ENCODE measurements at regions not wholly inside any gene's neighbourhood (a gene's known extent, or its start where the extent isn't known, plus 50 kb on each side); places are given as distances from the start of the nearest gene placed in this dataset.

GRCh38 chr9:31697956-31698355 lies 686.5 kb upstream of the ACO1 start (continued):
- TF ChIP-seq CTCF (IDR thresholded peaks at IDR 0.05 in 2 of 3, conservative IDR thresholded peaks at IDR 0.05 in 1 of 3; ENCODE audit: control insufficient read depth in 2 of 3, extremely low read depth in 1 of 3, insufficient read depth in 1 of 3, low read depth in 3 of 3, low read length in 3 of 3), result no peak
- TF ChIP-seq MAX (IDR thresholded peaks at IDR 0.05; ENCODE audit: low read depth, low read length), result no peak
- TF ChIP-seq SREBF2 (IDR thresholded peaks at IDR 0.05; ENCODE audit: low read length), result no peak
- no peak for TF ChIP-seq CHD1 (IDR thresholded peaks at IDR 0.05; ENCODE audit: low read depth, low read length)

GRCh38 chr9:31699836-31700235 lies 684.6 kb upstream of the ACO1 start:
- Histone ChIP-seq H3K4me1 (ENCODE audit: control insufficient read depth, insufficient read depth, low read length) (no peaks in the 10 kb centered on the region), H3K4me2 (ENCODE audit: control insufficient read depth, insufficient read depth) (no peak overlapping the region), H3K9ac (ENCODE audit: control insufficient read depth, insufficient read depth, low read length) (no peak overlapping the region), H3K4me3 (no peak overlapping the region), H3K79me2 (ENCODE audit: control insufficient read depth, insufficient read depth, low read length) (no peaks in the 10 kb centered on the region), H3K9me3 (replicated peaks; ENCODE audit: control insufficient read depth, insufficient read depth, low read length) (no peaks in the 10 kb centered on the region), H3K36me3 (ENCODE audit: control insufficient read depth in 2 of 2, insufficient read depth in 2 of 2, low read length in 1 of 2) (no peaks in the 10 kb centered on the region), H2AFZ (ENCODE audit: control insufficient read depth, low read depth, low read length) (no peak overlapping the region), H4K20me1 (ENCODE audit: control insufficient read depth, insufficient read depth) (no peaks in the 10 kb centered on the region), H3K27ac (ENCODE audit: control insufficient read depth, insufficient read depth) (no peak overlapping the region), H3K27me3 (replicated peaks in 1 of 2; ENCODE audit: control insufficient read depth in 2 of 2, insufficient read depth in 2 of 2, low read length in 1 of 2) (no peaks in the 10 kb centered on the region)
- in situ Hi-C loops (cut with MboI) (no loop called here), intact Hi-C loops (cut with micrococcal nuclease; ENCODE audit: unreplicated experiment) (no loop called here)
- SMC1A ChIA-PET (ENCODE audit: uncharacterized antibody, unreplicated experiment), result no interaction called here
- RAD21 ChIA-PET (ENCODE audit: unreplicated experiment), result no interaction called here
- BruUV-seq (replicated peaks), result no TSS peak
- no peak for DNase-seq (ENCODE audit: low read depth, low spot score)
- CTCF ChIA-PET, result no interaction called here
- ATAC-seq, result no peak
- POLR2A ChIA-PET, result no interaction called here
- FAIRE-seq, result no peak
- TF ChIP-seq SUZ12 (IDR thresholded peaks at IDR 0.05; ENCODE audit: unreplicated experiment) (no peak), ZNF207 (IDR thresholded peaks at IDR 0.05; ENCODE audit: borderline replicate concordance) (no peak), REST (IDR thresholded peaks at IDR 0.05; ENCODE audit: low read depth, low read length) (no peak), NRF1 (conservative IDR thresholded peaks at IDR 0.05; ENCODE audit: low read depth, low read length) (no peak), BRCA1 (IDR thresholded peaks at IDR 0.05; ENCODE audit: low read depth, low read length) (no peak), EP300 (IDR thresholded peaks at IDR 0.05; ENCODE audit: borderline replicate concordance in 1 of 2, control insufficient read depth in 1 of 2, low read depth in 2 of 2, low read length in 2 of 2) (no peak), PKNOX1 (IDR thresholded peaks at IDR 0.05) (no peak), IRF3 (IDR thresholded peaks at IDR 0.05) (no peak), CHD2 (IDR thresholded peaks at IDR 0.05; ENCODE audit: borderline replicate concordance, low read depth, low read length) (no peak), SPI1 (IDR thresholded peaks at IDR 0.05; ENCODE audit: borderline replicate concordance, insufficient read depth, low read depth, low read length) (no peak)
